Gastroesophageal sphincter (tissue), 3 donors: ENCODE measurements at regions not wholly inside any gene's neighbourhood (a gene's known extent, or its start where the extent isn't known, plus 50 kb on each side); places are given as distances from the start of the nearest gene placed in this dataset.

ENCODE experiments used
- POLR2A ChIP-seq, 2 donors: fragments of 450-650 bp; IDR thresholded peaks; one replicate each; pipeline ENCODE4 v1.6.1; 2017; ENCODE audit warnings: antibody characterized with exemption in 2 of 2, mild to moderate bottlenecking in 2 of 2, moderate library complexity in 1 of 2
- TF ChIP-seq, protein P1 (sequence below), 4 experiments: fragments of 200-600 bp in 2 of 4; fragments of 450-650 bp in 2 of 4; sonication (generic) in 1 of 4; IDR thresholded peaks; one replicate each; pipeline ENCODE4 v1.5.1; 2017 to 2019; ENCODE audit warnings: antibody characterized with exemption in 4 of 4, mild to moderate bottlenecking in 2 of 4, moderate library complexity in 2 of 4

DNA sequence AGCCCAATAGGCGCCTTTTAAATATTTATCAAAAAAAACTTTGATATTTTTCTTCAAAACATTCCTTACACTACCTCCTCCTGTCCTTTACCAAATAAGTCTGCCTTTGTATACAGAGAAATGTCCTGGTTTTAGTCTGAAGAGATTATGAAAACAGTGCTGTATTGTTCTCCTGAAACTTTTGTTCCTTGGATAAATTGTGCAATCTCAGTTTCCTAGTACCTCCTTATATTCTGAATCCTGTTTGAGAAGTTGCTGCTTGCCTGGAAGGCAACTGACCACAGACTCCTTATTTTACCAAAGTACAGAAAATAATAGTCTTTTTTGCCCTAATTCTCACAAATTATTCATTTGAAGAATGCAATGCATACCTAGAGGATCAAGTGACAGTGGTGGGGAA is 349.5 kb downstream of the EPHA7 start:
- TF ChIP-seq, protein P1, sequence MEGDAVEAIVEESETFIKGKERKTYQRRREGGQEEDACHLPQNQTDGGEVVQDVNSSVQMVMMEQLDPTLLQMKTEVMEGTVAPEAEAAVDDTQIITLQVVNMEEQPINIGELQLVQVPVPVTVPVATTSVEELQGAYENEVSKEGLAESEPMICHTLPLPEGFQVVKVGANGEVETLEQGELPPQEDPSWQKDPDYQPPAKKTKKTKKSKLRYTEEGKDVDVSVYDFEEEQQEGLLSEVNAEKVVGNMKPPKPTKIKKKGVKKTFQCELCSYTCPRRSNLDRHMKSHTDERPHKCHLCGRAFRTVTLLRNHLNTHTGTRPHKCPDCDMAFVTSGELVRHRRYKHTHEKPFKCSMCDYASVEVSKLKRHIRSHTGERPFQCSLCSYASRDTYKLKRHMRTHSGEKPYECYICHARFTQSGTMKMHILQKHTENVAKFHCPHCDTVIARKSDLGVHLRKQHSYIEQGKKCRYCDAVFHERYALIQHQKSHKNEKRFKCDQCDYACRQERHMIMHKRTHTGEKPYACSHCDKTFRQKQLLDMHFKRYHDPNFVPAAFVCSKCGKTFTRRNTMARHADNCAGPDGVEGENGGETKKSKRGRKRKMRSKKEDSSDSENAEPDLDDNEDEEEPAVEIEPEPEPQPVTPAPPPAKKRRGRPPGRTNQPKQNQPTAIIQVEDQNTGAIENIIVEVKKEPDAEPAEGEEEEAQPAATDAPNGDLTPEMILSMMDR (IDR thresholded peaks at IDR 0.05), result no peak
- no peak for TF ChIP-seq POLR2A (IDR thresholded peaks at IDR 0.05)
